ENCODE measurements at regions not wholly inside any gene's neighbourhood (a gene's known extent, or its start where the extent isn't known, plus 50 kb on each side); places are given as distances from the start of the nearest gene placed in this dataset.

GRCh38 chr15:97059281-97059680 lies 728.8 kb downstream of the NR2F2 start:
- ATAC-seq, result no peak
- Histone ChIP-seq H3K4me1 (no peaks in the 10 kb centered on the region), H3K27ac (no peak overlapping the region), H3K4me3 (no peak overlapping the region), H3K36me3 (no peaks in the 10 kb centered on the region), H3K9me3 (no peaks in the 10 kb centered on the region), H3K27me3 (no peaks in the 10 kb centered on the region)
- TF ChIP-seq CTCF (IDR thresholded peaks at IDR 0.05), result no peak
- FAIRE-seq, result no peak
- 71 to 75% methylated on average over 5 of the region's 5 CpGs for WGBS, 2 donors
- DNase-seq, result no peak
- intact Hi-C loops (cut with DNase I), result no loop called here

- 47 to 50% methylated on average over 2 of the region's 2 CpGs for WGBS, 2 donors
- FAIRE-seq, result no peak
- H3K36me3 ChIP-seq, result no peaks in the 10 kb centered on the region
- no peak overlapping the region for H3K4me3 ChIP-seq
- no peak for DNase-seq
- no peaks in the 10 kb centered on the region for H3K27me3 ChIP-seq
- H3K4me1 ChIP-seq, result no peaks in the 10 kb centered on the region
- H3K9me3 ChIP-seq, result no peaks in the 10 kb centered on the region
- intact Hi-C loops (cut with DNase I), result no loop called here
- TF ChIP-seq CTCF (IDR thresholded peaks at IDR 0.05), result no peak
- ATAC-seq, result no peak
- no peak overlapping the region for H3K27ac ChIP-seq
Measured at GRCh38 chr15:97061392-97061791, 730.9 kb downstream of the NR2F2 start.

- intact Hi-C loops (cut with DNase I), result no loop called here
- FAIRE-seq (no peak), DNase-seq (no peak), ATAC-seq (no peak)
- Histone ChIP-seq H3K36me3 (no peaks in the 10 kb centered on the region), H3K4me3 (no peak overlapping the region), H3K4me1 (no peaks in the 10 kb centered on the region), H3K27ac (no peak overlapping the region), H3K9me3 (no peaks in the 10 kb centered on the region), H3K27me3 (peaks cover 0 to 4% (median 0%) of the 10 kb centered on the region in 4 donors)
- no peak for TF ChIP-seq CTCF (IDR thresholded peaks at IDR 0.05)
- WGBS, 2 donors, result 69 to 71% methylated on average over 4 of the region's 4 CpGs
Measured at GRCh38 chr15:97071668-97072067, 741.2 kb downstream of the NR2F2 start.

GRCh38 chr15:97072545-97072944 lies 742.0 kb downstream of the NR2F2 start:
- FAIRE-seq (no peak), DNase-seq (no peak), ATAC-seq (peak in 1 of 4 donors; percentile 12)
- no peak overlapping the region for H3K27ac ChIP-seq
- no peak overlapping the region for H3K4me3 ChIP-seq
- intact Hi-C loops (cut with DNase I), result no loop called here
- TF ChIP-seq CTCF (IDR thresholded peaks at IDR 0.05), result no peak
- 28 to 29% methylated on average over 9 of the region's 9 CpGs for WGBS, 2 donors
- no peaks in the 10 kb centered on the region for H3K9me3 ChIP-seq
- peaks cover 0 to 4% (median 0%) of the 10 kb centered on the region in 4 donors for H3K27me3 ChIP-seq
- no peaks in the 10 kb centered on the region for H3K36me3 ChIP-seq
- no peaks in the 10 kb centered on the region for H3K4me1 ChIP-seq

GRCh38 chr15:97076011-97076410 lies 745.5 kb downstream of the NR2F2 start:
- H3K36me3 ChIP-seq, result no peaks in the 10 kb centered on the region
- TF ChIP-seq CTCF (IDR thresholded peaks at IDR 0.05), result no peak
- WGBS, 2 donors, result 54 to 65% methylated on average over 5 of the region's 5 CpGs
- ATAC-seq, result no peak
- no peak overlapping the region for H3K4me3 ChIP-seq
- DNase-seq, result no peak
- no peaks in the 10 kb centered on the region for H3K9me3 ChIP-seq
- no peaks in the 10 kb centered on the region for H3K27me3 ChIP-seq
- no peak for FAIRE-seq
- H3K27ac ChIP-seq, result no peak overlapping the region
- intact Hi-C loops (cut with DNase I), result no loop called here
- H3K4me1 ChIP-seq, result no peaks in the 10 kb centered on the region
